Cardiac muscle cell (in vitro differentiated cells and primary cell): ENCODE measurements at regions not wholly inside any gene's neighbourhood (a gene's known extent, or its start where the extent isn't known, plus 50 kb on each side); places are given as distances from the start of the nearest gene placed in this dataset.
A peak's percentile ranks its signal among the peaks of the same experiment; 100 is the strongest.

ENCODE experiments used
- DNase-seq, 2 donors: peaks; one replicate each; pipeline versions ENCODE4 v3.0.0 to v3.0.0-alpha.2; 2010 to 2017; ENCODE audit warnings: low read depth in 1 of 2, low spot score in 1 of 2
- H3K27ac ChIP-seq: fragments of 200-600 bp; sonication (generic); 2 replicates; pipeline ENCODE4 v1.5.1; 2016
- H3K27me3 ChIP-seq: fragments of 200-600 bp; sonication (generic); 2 replicates; pipeline ENCODE4 v1.6.0; 2016; ENCODE audit warnings: control low read depth
- H3K36me3 ChIP-seq: fragments of 200-600 bp; sonication (generic); 2 replicates; pipeline ENCODE4 v1.5.1; 2016; ENCODE audit warnings: control low read depth
- H3K4me1 ChIP-seq: fragments of 200-600 bp; sonication (generic); 2 replicates; pipeline ENCODE4 v1.8.1; 2017; ENCODE audit warnings: low read depth, mild to moderate bottlenecking, mixed run types
- H3K4me3 ChIP-seq: fragments of 200-600 bp; sonication (generic); 2 replicates; pipeline ENCODE4 v1.5.1; 2016; ENCODE audit warnings: mild to moderate bottlenecking
- H3K9me3 ChIP-seq: fragments of 200-600 bp; sonication (generic); 2 replicates; pipeline ENCODE4 v1.5.1; 2017; ENCODE audit warnings: low read depth, mild to moderate bottlenecking, control low read depth
- CTCF ChIP-seq: IDR thresholded peaks from 2 replicates; pipeline ENCODE4 v1.5.1; 2012; ENCODE audit warnings: low read depth, mild to moderate bottlenecking, low read length

GRCh38 chr7:121745856-121746255 lies 127.1 kb upstream of the PTPRZ1 start:
- DNase-seq: no peak
- H3K27me3 ChIP-seq: no peaks in the 10 kb centered on the region
- no peak for TF ChIP-seq CTCF
- H3K4me3 ChIP-seq: no peak overlapping the region
- H3K27ac ChIP-seq: no peak overlapping the region
- no peaks in the 10 kb centered on the region for H3K36me3 ChIP-seq
- no peaks in the 10 kb centered on the region for H3K9me3 ChIP-seq
- no peaks in the 10 kb centered on the region for H3K4me1 ChIP-seq

GRCh38 chr7:121744877-121745276 lies 128.1 kb upstream of the PTPRZ1 start:
- no peaks in the 10 kb centered on the region for H3K36me3 ChIP-seq
- H3K27me3 ChIP-seq: no peaks in the 10 kb centered on the region
- no peak overlapping the region for H3K4me3 ChIP-seq
- no peaks in the 10 kb centered on the region for H3K9me3 ChIP-seq
- TF ChIP-seq CTCF: no peak
- no peak for DNase-seq
- H3K4me1 ChIP-seq: no peaks in the 10 kb centered on the region
- H3K27ac ChIP-seq: no peak overlapping the region

GRCh38 chr7:121744319-121744718 lies 128.6 kb upstream of the PTPRZ1 start:
- no peak for DNase-seq
- Histone ChIP-seq H3K36me3 (no peaks in the 10 kb centered on the region), H3K4me3 (no peak overlapping the region), H3K9me3 (no peaks in the 10 kb centered on the region), H3K27me3 (no peaks in the 10 kb centered on the region), H3K27ac (no peak overlapping the region), H3K4me1 (no peaks in the 10 kb centered on the region)
- TF ChIP-seq CTCF: no peak

GRCh38 chr7:121741896-121742295 lies 131.1 kb upstream of the PTPRZ1 start:
- H3K4me1 ChIP-seq: no peaks in the 10 kb centered on the region
- no peaks in the 10 kb centered on the region for H3K9me3 ChIP-seq
- no peak for TF ChIP-seq CTCF
- H3K36me3 ChIP-seq: no peaks in the 10 kb centered on the region
- DNase-seq: peak in 1 of 2 donors; percentile 6
- no peaks in the 10 kb centered on the region for H3K27me3 ChIP-seq
- no peak overlapping the region for H3K4me3 ChIP-seq
- no peak overlapping the region for H3K27ac ChIP-seq

GRCh38 chr7:121739465-121739864 lies 133.5 kb upstream of the PTPRZ1 start:
- no peak overlapping the region for H3K27ac ChIP-seq
- no peaks in the 10 kb centered on the region for H3K27me3 ChIP-seq
- H3K4me3 ChIP-seq: no peak overlapping the region
- no peak for TF ChIP-seq CTCF
- H3K9me3 ChIP-seq: no peaks in the 10 kb centered on the region
- no peaks in the 10 kb centered on the region for H3K4me1 ChIP-seq
- DNase-seq: no peak
- H3K36me3 ChIP-seq: no peaks in the 10 kb centered on the region

GRCh38 chr7:121730869-121731268 lies 142.1 kb upstream of the PTPRZ1 start:
- no peaks in the 10 kb centered on the region for H3K4me1 ChIP-seq
- no peaks in the 10 kb centered on the region for H3K27me3 ChIP-seq
- no peaks in the 10 kb centered on the region for H3K36me3 ChIP-seq
- no peak overlapping the region for H3K4me3 ChIP-seq
- no peak overlapping the region for H3K27ac ChIP-seq
- no peak for DNase-seq
- H3K9me3 ChIP-seq: no peaks in the 10 kb centered on the region
- TF ChIP-seq CTCF: no peak
